ENCODE measurements at regions not wholly inside any gene's neighbourhood (a gene's known extent, or its start where the extent isn't known, plus 50 kb on each side); places are given as distances from the start of the nearest gene placed in this dataset.
"Not testable (repeated sequence)": the region's sequence is repeated elsewhere in the genome, so short reads cannot be mapped to it uniquely, and the experiment has no call there.

GRCh38 chr5:102154791-102155605 is 141.1 kb downstream of the SLCO4C1 start:
- intact Hi-C loops (cut with DNase I), result not testable (repeated sequence)
- DNase-seq, result peak in 3 of 10 donors; percentile 67 to 81 (median 75)

GRCh38 chr5:102154291-102154690 is 141.8 kb downstream of the SLCO4C1 start:
- intact Hi-C loops (cut with DNase I), result no loop called here
- DNase-seq, result no peak

- intact Hi-C loops (cut with DNase I), result no loop called here
- no peak for DNase-seq
Measured at GRCh38 chr5:102153003-102153759, 142.9 kb downstream of the SLCO4C1 start.

- no peak for DNase-seq
- intact Hi-C loops (cut with DNase I), result no loop called here
Measured at GRCh38 chr5:102139029-102139428, 157.1 kb downstream of the SLCO4C1 start.

GRCh38 chr5:102138243-102138653 is 157.8 kb downstream of the SLCO4C1 start:
- intact Hi-C loops (cut with DNase I), result no loop called here
- peak in 1 of 10 donors; percentile 44 for DNase-seq

GRCh38 chr5:102130890-102131289 is 165.2 kb downstream of the SLCO4C1 start:
- intact Hi-C loops (cut with DNase I), result no loop called here
- no peak for DNase-seq

- no peak for DNase-seq
- intact Hi-C loops (cut with DNase I), result no loop called here
Measured at GRCh38 chr5:102130386-102130785, 165.7 kb downstream of the SLCO4C1 start.

GRCh38 chr5:102119252-102119651 is 176.8 kb downstream of the SLCO4C1 start:
- intact Hi-C loops (cut with DNase I), result no loop called here
- DNase-seq, result no peak

- DNase-seq, result no peak
- intact Hi-C loops (cut with DNase I), result no loop called here
Measured at GRCh38 chr5:102115736-102116135, 180.3 kb downstream of the SLCO4C1 start.

- intact Hi-C loops (cut with DNase I), result no loop called here
- DNase-seq, result peak in 2 of 10 donors; percentile 54 to 70
Measured at GRCh38 chr5:102114525-102115069, 181.5 kb downstream of the SLCO4C1 start.

- no peak for DNase-seq
- intact Hi-C loops (cut with DNase I), result no loop called here
Measured at GRCh38 chr5:102107865-102108264, 188.2 kb downstream of the SLCO4C1 start.

GRCh38 chr5:102106599-102106998 is 189.5 kb downstream of the SLCO4C1 start:
- intact Hi-C loops (cut with DNase I), result no loop called here
- DNase-seq, result no peak

- peak in 1 of 10 donors; percentile 66 for DNase-seq
- intact Hi-C loops (cut with DNase I), result no loop called here
Measured at GRCh38 chr5:102099766-102100331, 196.2 kb downstream of the SLCO4C1 start.

- not testable (repeated sequence) for DNase-seq
Measured at GRCh38 chr5:102099083-102099482, 197.0 kb downstream of the SLCO4C1 start.

GRCh38 chr5:102098606-102099005 is 197.5 kb downstream of the SLCO4C1 start:
- DNase-seq; intact Hi-C loops (cut with DNase I): not testable (repeated sequence)

More at GRCh38 chr5:102099083-102099482, 197.0 kb downstream of the SLCO4C1 start:
- intact Hi-C loops (cut with DNase I), result not testable (repeated sequence)

- DNase-seq, result no peak
- intact Hi-C loops (cut with DNase I), result no loop called here
Measured at GRCh38 chr5:102090770-102091169, 205.3 kb downstream of the SLCO4C1 start.

- no peak for DNase-seq
- intact Hi-C loops (cut with DNase I), result no loop called here
Measured at GRCh38 chr5:102089883-102090282, 206.2 kb downstream of the SLCO4C1 start.

- DNase-seq, result no peak
Measured at GRCh38 chr5:102087906-102088305, 208.2 kb downstream of the SLCO4C1 start.

GRCh38 chr5:102080288-102080687 is 215.8 kb downstream of the SLCO4C1 start:
- no peak for DNase-seq
- intact Hi-C loops (cut with DNase I), result no loop called here

More at GRCh38 chr5:102087906-102088305, 208.2 kb downstream of the SLCO4C1 start:
- intact Hi-C loops (cut with DNase I), result no loop called here

- intact Hi-C loops (cut with DNase I), result no loop called here
- peak in 1 of 10 donors; percentile 59 for DNase-seq
Measured at GRCh38 chr5:102077920-102078319, 218.2 kb downstream of the SLCO4C1 start.

GRCh38 chr5:102069974-102070373 is 226.1 kb downstream of the SLCO4C1 start:
- DNase-seq, result no peak
- intact Hi-C loops (cut with DNase I), result no loop called here
